22Rv1 (cell line): ENCODE measurements at regions not wholly inside any gene's neighbourhood (a gene's known extent, or its start where the extent isn't known, plus 50 kb on each side); places are given as distances from the start of the nearest gene placed in this dataset.

Experiments used
- ZFX ChIP-seq: fragments of 450-650 bp; IDR thresholded peaks from 2 replicates; pipeline ENCODE4 v1.6.1; 2017; ENCODE audit warnings: antibody characterized with exemption, borderline replicate concordance
- TF ChIP-seq, protein P1 (sequence below): fragments of 450-650 bp; IDR thresholded peaks from 2 replicates; pipeline ENCODE4 v1.5.1; 2017; ENCODE audit warnings: mild to moderate bottlenecking

GRCh38 chr16:64280317-64280716 lies 841.5 kb downstream of the CDH11 start:
- TF ChIP-seq, protein P1, sequence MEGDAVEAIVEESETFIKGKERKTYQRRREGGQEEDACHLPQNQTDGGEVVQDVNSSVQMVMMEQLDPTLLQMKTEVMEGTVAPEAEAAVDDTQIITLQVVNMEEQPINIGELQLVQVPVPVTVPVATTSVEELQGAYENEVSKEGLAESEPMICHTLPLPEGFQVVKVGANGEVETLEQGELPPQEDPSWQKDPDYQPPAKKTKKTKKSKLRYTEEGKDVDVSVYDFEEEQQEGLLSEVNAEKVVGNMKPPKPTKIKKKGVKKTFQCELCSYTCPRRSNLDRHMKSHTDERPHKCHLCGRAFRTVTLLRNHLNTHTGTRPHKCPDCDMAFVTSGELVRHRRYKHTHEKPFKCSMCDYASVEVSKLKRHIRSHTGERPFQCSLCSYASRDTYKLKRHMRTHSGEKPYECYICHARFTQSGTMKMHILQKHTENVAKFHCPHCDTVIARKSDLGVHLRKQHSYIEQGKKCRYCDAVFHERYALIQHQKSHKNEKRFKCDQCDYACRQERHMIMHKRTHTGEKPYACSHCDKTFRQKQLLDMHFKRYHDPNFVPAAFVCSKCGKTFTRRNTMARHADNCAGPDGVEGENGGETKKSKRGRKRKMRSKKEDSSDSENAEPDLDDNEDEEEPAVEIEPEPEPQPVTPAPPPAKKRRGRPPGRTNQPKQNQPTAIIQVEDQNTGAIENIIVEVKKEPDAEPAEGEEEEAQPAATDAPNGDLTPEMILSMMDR: no peak
- TF ChIP-seq ZFX: no peak
